GM23338 (cell line): ENCODE measurements at regions not wholly inside any gene's neighbourhood (a gene's known extent, or its start where the extent isn't known, plus 50 kb on each side); places are given as distances from the start of the nearest gene placed in this dataset.

ENCODE experiments used
- CREB1 ChIP-seq: fragments of 250-450 bp; sonication (Bioruptor Pico); IDR thresholded peaks from 2 replicates; pipeline ENCODE4 v1.5.0; 2020; ENCODE audit warnings: low read depth, mild to moderate bottlenecking, moderate library complexity
- CTCF ChIP-seq, 2 experiments: fragments of 200-600 bp in 1 of 2; sonication (generic) in 1 of 2; conservative IDR thresholded peaks; 2 replicates each; pipeline versions ENCODE4 v1.5.1 to v1.6.1; 2016 to 2017; ENCODE audit warnings: antibody characterized with exemption in 2 of 2, low read depth in 2 of 2, mild to moderate bottlenecking in 2 of 2, moderate library complexity in 1 of 2
- ETS1 ChIP-seq: IDR thresholded peaks from 2 replicates; pipeline ENCODE4 v1.6.1; 2016; ENCODE audit warnings: antibody characterized with exemption
- EZH2 ChIP-seq: fragments of 200-600 bp; sonication (generic); IDR thresholded peaks from one replicate; pipeline ENCODE4 v1.8.0; 2017; ENCODE audit warnings: antibody characterized with exemption, mild to moderate bottlenecking, low read depth; ENCODE audit not compliant: unreplicated experiment
- POLR2AphosphoS5 ChIP-seq: IDR thresholded peaks from 2 replicates; pipeline ENCODE4 v1.6.1; 2016; ENCODE audit warnings: antibody characterized with exemption, low read depth

GRCh38 chr9:102518324-102518723 lies 476.8 kb upstream of the CYLC2 start:
- TF ChIP-seq EZH2 (no peak), CTCF (conservative IDR thresholded peaks at IDR 0.05; ENCODE audit: low read depth in 2 of 2) (no peak), POLR2AphosphoS5 (no peak), ETS1 (no peak), CREB1 (CRISPR knock-in tag) (no peak)
